ENCODE measurements at regions not wholly inside any gene's neighbourhood (a gene's known extent, or its start where the extent isn't known, plus 50 kb on each side); places are given as distances from the start of the nearest gene placed in this dataset.

DNA sequence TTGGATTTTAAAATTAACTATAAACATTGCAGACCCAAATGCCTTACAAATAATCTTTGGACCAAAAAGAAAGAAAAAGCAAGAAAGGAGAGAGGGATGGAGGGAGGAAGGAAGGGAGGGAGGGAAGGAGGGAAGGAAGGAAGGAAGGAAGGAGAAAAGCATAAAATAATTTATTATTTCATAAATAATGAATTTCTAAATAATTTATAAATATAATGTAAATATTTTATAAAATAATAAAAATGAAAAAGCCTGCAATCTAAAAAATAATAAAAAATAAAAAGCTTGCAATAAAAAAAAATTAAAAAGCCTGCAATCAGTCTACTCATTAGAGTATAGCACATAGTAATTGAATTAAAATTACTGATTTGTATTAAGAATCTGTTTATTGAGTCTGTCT is 614.3 kb downstream of the ISL1 start:
- Histone ChIP-seq H3K27ac (ENCODE audit: control insufficient read depth, insufficient read depth) (no peak overlapping the region), H2AFZ (ENCODE audit: control insufficient read depth, low read depth, low read length) (no peak overlapping the region), H3K36me3 (ENCODE audit: control insufficient read depth in 2 of 2, insufficient read depth in 2 of 2, low read length in 1 of 2) (no peaks in the 10 kb centered on the region), H4K20me1 (ENCODE audit: control insufficient read depth, insufficient read depth) (no peaks in the 10 kb centered on the region), H3K9me3 (replicated peaks; ENCODE audit: control insufficient read depth, insufficient read depth, low read length) (no peaks in the 10 kb centered on the region), H3K79me2 (ENCODE audit: control insufficient read depth, insufficient read depth, low read length) (no peaks in the 10 kb centered on the region), H3K9ac (ENCODE audit: control insufficient read depth, insufficient read depth, low read length) (no peak overlapping the region), H3K27me3 (replicated peaks in 1 of 2; ENCODE audit: control insufficient read depth in 2 of 2, insufficient read depth in 2 of 2, low read length in 1 of 2) (no peaks in the 10 kb centered on the region), H3K4me2 (ENCODE audit: control insufficient read depth, insufficient read depth) (no peak overlapping the region), H3K4me1 (ENCODE audit: control insufficient read depth, insufficient read depth, low read length) (no peaks in the 10 kb centered on the region), H3K4me3 (no peak overlapping the region)
- ATAC-seq (no peak), FAIRE-seq (no peak), DNase-seq (ENCODE audit: low read depth, low spot score) (no peak)
- ChIA-PET CTCF (no interaction called here), RAD21 (ENCODE audit: unreplicated experiment) (no interaction called here), SMC1A (ENCODE audit: uncharacterized antibody, unreplicated experiment) (interaction anchor here (1.1 to 1.5 kb wide), 2 partner anchors 10 to 13 kb away, joined by 3 to 6 read pairs; no protein-coding TSS in a partner anchor), POLR2A (no interaction called here)
- BruUV-seq (replicated peaks) = no TSS peak
- in situ Hi-C loops (cut with MboI) = no loop called here
- intact Hi-C loops (cut with micrococcal nuclease; ENCODE audit: unreplicated experiment) = no loop called here
- TF ChIP-seq, protein P1, sequence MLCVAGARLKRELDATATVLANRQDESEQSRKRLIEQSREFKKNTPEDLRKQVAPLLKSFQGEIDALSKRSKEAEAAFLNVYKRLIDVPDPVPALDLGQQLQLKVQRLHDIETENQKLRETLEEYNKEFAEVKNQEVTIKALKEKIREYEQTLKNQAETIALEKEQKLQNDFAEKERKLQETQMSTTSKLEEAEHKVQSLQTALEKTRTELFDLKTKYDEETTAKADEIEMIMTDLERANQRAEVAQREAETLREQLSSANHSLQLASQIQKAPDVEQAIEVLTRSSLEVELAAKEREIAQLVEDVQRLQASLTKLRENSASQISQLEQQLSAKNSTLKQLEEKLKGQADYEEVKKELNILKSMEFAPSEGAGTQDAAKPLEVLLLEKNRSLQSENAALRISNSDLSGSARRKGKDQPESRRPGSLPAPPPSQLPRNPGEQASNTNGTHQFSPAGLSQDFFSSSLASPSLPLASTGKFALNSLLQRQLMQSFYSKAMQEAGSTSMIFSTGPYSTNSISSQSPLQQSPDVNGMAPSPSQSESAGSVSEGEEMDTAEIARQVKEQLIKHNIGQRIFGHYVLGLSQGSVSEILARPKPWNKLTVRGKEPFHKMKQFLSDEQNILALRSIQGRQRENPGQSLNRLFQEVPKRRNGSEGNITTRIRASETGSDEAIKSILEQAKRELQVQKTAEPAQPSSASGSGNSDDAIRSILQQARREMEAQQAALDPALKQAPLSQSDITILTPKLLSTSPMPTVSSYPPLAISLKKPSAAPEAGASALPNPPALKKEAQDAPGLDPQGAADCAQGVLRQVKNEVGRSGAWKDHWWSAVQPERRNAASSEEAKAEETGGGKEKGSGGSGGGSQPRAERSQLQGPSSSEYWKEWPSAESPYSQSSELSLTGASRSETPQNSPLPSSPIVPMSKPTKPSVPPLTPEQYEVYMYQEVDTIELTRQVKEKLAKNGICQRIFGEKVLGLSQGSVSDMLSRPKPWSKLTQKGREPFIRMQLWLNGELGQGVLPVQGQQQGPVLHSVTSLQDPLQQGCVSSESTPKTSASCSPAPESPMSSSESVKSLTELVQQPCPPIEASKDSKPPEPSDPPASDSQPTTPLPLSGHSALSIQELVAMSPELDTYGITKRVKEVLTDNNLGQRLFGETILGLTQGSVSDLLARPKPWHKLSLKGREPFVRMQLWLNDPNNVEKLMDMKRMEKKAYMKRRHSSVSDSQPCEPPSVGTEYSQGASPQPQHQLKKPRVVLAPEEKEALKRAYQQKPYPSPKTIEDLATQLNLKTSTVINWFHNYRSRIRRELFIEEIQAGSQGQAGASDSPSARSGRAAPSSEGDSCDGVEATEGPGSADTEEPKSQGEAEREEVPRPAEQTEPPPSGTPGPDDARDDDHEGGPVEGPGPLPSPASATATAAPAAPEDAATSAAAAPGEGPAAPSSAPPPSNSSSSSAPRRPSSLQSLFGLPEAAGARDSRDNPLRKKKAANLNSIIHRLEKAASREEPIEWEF (IDR thresholded peaks at IDR 0.05; ENCODE audit: insufficient replicate concordance, low read depth, low read length) = no peak
- TF ChIP-seq TCF7 (IDR thresholded peaks at IDR 0.05; ENCODE audit: borderline replicate concordance) (no peak), ZNF384 (IDR thresholded peaks at IDR 0.05; ENCODE audit: borderline replicate concordance, low read depth, low read length) (no peak), HDAC6 (IDR thresholded peaks at IDR 0.05; ENCODE audit: unreplicated experiment) (no peak), KLF5 (IDR thresholded peaks at IDR 0.05; ENCODE audit: partially characterized antibody) (no peak), SP1 (IDR thresholded peaks at IDR 0.05; ENCODE audit: low read depth, low read length) (no peak), ZNF207 (IDR thresholded peaks at IDR 0.05; ENCODE audit: borderline replicate concordance) (no peak), TBL1XR1 (IDR thresholded peaks at IDR 0.05; ENCODE audit: low read depth, low read length) (no peak)
- TF ChIP-seq, protein P2, sequence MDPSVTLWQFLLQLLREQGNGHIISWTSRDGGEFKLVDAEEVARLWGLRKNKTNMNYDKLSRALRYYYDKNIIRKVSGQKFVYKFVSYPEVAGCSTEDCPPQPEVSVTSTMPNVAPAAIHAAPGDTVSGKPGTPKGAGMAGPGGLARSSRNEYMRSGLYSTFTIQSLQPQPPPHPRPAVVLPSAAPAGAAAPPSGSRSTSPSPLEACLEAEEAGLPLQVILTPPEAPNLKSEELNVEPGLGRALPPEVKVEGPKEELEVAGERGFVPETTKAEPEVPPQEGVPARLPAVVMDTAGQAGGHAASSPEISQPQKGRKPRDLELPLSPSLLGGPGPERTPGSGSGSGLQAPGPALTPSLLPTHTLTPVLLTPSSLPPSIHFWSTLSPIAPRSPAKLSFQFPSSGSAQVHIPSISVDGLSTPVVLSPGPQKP (IDR thresholded peaks at IDR 0.05; ENCODE audit: low read depth, low read length) = no peak
- TF ChIP-seq, protein P3, sequence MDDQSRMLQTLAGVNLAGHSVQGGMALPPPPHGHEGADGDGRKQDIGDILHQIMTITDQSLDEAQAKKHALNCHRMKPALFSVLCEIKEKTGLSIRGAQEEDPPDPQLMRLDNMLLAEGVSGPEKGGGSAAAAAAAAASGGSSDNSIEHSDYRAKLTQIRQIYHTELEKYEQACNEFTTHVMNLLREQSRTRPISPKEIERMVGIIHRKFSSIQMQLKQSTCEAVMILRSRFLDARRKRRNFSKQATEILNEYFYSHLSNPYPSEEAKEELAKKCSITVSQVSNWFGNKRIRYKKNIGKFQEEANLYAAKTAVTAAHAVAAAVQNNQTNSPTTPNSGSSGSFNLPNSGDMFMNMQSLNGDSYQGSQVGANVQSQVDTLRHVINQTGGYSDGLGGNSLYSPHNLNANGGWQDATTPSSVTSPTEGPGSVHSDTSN (IDR thresholded peaks at IDR 0.05; ENCODE audit: insufficient replicate concordance, low read depth, low read length) = no peak

Measured in GM12878 (cell line).